LoVo (cell line): ENCODE measurements at regions not wholly inside any gene's neighbourhood (a gene's known extent, or its start where the extent isn't known, plus 50 kb on each side); places are given as distances from the start of the nearest gene placed in this dataset.
A peak's percentile ranks its signal among the peaks of the same experiment; 100 is the strongest.

Experiments used
- DNase-seq: peaks from one replicate; pipeline ENCODE4 v3.0.0-alpha.2; 2016; ENCODE audit warnings: low spot score

DNA sequence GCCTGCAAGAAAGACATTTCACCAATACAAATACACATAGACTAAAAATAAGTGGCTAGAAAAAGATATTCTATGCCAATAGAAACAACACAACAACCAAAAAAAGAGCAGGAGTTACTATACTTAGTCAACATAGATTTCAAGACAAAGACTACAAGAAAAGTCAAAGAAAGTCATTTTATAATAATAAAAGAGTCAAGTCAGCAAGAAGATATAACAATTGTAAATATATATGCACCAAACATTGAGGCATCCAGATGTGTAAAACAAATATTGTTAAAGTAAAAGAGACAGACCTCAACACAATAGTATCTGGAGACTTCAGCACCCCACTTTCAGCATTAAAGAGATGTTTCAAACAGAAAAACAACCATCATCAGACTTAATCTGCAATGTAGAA lies 104.6 kb downstream of the AMY1C start:
- DNase-seq, result no peak

DNA sequence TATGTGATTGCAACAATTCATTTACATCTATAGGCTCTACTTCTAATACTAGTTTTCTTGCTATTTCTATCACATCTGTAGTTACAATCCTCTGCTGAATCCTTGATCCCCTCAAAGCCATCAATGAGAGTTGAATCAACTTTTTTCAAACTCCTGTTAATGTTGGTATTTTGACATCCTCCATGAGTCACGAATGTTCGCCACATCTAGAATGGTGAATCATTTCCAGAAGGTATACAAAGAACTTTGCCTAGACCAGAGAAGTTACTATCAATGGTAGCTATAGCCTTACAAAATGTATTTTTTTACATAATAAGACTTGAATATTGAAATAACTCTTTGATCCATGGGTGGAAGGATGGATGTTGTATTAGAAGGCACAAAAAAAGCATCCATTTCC lies 110.0 kb downstream of the AMY1C start:
- no peak for DNase-seq

DNA sequence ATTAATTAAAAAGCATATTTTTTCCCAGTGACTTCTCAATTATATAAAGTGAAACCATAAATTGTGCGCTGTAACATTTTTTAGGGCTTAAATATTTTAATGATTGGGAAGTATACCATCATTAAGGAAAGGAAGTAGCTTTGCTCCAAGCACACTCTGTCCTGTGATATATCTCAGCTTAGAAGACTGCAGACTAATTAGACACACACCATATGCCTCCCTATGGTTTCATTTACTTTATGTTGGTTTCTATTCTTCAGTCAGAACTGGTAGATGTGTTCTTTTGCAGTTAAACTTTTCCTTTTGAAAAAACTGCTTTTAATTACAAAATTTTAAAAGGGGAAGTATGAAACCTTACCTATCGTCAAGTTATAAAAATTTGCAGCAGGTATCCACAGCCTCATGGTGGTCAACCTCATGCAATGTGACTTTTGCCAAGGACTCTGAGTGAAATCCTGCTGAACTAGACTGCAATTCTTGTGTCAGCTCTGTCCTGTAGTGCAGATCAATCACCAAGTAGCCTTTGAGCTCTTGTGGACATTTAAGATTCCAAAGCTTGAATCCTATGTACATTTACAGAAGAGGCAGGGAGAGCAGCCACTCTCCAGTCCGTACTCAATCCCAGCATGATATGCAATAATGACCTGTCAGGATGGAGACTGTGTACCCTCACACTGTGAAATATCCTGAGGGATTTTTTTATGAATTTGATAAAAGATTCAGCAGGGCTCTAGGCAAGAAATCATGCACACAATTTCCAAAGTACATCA lies 149.1 kb downstream of the AMY1C start:
- no peak for DNase-seq

DNA sequence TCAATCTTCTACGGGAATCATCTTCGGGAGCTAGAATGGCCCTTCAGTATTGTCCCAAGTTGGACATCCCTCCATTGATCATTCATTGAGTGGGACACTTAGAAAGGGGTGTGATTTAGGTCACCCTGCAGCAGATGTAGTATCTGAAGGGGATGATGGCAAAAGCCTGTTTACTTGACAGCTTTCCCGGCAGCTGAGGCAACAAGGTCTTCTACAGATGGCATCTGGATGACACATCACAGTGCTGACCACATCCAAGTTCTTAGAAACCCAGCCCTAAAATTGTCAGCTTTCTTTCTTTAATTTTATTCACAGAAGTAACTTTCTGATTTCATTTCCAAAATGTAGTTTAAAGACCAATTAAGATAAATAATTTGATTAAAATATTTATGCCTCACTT lies 150.3 kb downstream of the AMY1C start:
- DNase-seq, result no peak

DNA sequence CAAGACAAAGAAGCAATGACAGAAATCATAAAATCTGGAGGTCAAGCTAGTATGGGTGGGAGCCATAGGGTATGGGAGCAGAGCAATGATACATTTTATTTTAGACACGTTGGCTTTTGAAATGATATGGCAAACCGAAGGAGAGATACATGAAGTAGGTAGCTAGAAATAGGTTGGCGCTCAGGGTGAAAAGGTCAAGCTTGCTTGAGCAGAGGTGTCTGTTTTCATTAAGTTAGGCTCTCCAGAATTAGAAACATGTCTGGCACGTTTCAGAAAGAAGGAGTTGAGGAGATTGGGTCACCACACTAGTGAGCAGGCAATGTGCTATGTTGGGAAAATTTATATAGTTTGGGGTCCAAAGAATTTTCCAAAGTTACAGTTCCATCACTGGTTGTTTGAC lies 151.4 kb downstream of the AMY1C start:
- DNase-seq, result no peak

DNA sequence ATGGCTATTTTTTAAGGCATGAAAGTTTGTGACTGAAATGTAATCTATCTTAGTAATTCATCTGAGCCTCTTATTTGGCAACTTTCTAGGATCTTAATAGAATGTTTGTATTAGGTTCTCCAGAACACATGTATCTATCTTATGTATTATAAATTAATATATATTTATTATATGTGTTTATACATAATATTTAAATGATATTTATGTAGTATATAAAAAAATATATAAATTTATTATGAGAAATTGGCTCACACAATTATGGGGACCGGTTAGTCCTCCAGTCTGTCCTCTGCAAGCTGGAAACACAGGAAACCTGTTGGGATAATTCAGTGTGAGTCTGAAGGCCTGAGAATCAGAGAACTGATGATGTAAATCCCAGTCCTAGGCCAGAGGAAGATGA lies 155.7 kb downstream of the AMY1C start:
- DNase-seq, result no peak

DNA sequence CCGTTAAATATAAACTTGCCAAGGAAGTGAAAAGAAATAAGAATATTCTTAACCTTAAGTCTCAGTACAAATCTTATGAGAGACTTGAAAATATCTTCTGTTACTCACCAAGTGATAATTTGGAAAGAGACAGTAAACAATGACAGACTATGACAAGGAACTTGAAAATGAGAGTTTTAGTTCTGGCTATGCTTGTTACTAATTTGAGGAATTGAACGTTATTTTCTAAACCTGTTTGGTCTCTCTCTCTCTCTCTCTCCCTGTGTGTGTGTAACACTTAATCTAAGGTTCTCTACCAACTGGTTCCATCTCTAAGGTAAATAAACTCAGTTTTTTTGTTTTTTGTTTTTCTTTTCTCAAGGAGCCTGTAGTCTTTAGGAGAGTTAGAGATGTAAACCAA lies 161.8 kb downstream of the AMY1C start:
- DNase-seq, result no peak

DNA sequence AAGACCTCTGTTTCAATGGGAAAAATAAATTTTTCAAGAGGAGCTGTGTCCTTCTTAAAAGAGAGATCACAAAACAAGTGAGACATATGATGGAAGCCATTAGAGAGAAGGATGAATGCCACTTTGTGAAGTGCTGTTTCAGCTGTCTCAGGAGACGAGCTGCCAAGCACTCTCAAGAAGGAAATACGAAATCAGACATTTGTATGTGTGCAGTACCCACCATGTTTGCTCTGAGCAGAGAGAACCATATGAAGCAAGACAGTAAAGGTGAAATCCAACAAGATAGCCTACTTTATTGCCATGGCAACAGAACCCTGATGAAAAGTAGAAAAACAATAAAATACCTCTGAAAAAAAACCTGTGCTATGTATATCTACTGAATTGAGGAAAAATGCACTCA lies 168.1 kb downstream of the AMY1C start:
- no peak for DNase-seq

DNA sequence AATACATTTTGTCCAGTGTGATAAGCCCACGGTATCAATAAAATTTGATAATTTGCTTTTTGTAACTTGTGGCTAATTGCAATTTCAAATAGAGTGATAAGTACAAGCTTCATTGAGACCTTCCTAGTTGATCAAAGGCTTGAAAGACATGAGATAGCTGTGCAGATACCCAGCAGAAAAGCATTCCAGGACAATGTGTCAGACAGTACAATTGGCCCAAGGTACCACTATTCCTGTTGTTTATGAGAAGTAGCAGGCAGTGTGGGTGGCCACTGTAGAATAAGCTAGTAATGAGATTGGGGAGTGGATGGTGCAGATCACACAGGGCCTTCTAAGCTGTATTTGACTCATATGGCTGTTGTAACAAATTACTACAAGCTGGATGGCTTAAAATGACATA lies 182.2 kb downstream of the AMY1C start:
- no peak for DNase-seq

DNA sequence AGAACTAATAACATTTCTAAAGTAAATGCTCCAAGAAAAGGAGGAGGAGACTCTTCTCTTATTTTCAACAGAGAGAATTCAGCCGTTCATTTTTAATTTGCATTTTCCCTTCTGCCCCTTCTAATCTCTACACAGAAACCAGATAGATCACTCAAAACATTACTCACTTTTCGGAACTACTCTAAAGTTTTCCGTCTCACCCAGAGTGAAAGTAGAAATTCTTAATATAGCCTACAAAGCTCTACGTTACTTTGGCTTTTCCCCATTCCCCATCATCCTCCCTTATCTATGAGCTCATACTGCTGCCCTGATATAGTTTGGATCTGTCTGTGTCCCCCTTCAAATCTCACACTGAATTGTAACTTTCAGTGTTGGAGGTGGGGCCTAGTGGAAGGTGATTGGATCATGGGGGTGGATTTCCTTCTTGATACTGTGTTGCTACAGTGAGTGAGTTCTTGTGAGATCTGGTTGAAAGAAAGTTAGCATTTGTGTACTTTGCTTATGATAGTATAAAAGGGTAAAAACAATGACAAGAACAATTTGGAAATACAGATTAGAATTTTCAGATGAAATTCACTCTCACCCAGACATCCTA lies 188.2 kb downstream of the AMY1C start:
- DNase-seq, result no peak

DNA sequence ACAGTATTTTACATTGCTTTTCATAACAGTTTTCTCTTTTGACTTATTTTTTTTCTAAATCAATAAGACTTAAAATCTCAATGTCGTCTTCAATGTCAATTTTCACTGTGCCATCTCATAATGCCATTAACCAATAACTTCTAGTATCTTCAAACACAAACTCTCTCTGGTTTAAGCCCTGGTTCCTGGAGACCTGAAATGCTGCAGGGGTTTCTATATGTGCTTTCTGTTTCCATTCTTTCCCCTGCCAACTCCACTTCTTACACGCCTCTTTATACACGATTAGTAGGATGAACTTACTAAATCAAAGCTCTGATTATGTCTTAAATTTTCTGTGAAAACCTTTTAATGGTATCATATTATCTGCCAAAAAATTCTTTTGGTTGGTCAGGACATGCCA lies 191.4 kb downstream of the AMY1C start:
- no peak for DNase-seq

DNA sequence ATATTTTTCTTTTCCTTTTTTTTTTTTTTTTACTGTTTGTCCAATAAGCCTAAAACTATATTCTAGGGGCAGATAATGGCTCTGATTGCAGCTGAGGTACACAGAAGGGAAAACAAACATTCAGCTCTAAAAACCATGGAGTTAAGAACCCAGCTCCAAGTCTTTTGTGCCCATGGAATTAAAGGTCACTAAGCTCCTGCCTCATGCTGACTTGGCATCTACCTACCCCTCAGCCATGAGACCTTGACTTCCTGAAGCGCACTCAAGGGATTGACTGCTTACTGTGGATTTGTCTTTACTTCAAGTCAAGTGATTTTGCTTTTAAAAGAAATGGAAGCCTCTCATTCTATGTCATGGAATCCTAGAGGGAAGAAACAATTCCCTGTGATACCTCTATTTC lies 192.3 kb downstream of the AMY1C start:
- DNase-seq, result no peak

DNA sequence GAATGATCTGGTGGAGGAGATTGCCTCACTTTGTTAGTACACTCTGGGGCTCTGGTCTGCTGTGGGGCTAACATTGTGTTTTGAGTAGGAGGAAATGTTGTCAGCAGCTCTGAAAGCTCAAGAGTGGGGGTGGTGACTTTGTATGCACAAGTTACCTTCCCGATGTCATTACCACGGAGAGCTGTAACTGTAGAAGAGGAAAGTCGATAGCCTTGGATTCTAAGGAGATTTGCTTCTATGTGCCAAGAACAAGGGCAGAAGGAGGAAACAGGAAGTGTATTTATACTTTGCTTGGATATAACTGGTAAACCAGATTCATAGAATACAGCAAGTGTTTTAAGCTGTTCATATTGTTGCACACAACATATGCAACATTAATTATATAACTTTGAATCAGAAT lies 196.1 kb downstream of the AMY1C start:
- DNase-seq, result no peak

DNA sequence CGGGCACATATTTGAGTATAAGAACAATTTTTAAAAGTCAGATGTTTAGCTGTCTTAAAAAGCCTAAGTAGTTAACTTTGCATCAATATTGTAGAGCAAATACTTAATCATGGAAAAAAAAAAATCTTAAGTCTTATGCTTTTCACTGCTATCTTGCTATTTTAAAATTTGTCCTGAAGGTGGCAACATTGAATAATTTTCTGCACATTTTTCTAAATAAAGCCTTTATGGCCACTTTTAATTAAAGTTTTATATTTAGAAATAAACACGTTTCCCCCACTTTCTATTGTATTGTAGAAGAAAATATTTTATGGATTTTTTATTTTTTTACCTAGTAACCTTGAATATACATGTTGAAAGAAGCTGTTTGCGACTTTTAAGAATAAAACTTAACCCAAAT lies 198.8 kb downstream of the AMY1C start:
- DNase-seq, result peak; percentile 12

DNA sequence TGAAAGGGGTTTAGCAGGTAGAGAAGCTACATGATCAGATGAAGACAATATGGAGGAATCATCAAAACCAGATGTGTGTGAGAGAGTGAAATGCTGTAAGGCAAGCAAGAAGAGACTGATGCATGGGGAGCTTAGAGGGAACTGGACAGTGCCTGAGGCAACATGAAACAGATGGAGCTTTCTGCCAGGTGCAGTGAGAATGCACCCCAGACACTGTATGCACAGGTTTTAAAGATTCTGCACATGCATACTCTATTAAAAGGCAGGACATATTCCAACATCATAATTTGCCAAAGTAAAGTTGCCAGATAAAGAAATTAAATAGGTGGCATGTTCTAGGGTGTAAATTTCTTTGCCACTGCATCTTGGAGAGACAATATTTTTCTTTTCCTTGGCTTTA lies 200.1 kb downstream of the AMY1C start:
- DNase-seq, result no peak

DNA sequence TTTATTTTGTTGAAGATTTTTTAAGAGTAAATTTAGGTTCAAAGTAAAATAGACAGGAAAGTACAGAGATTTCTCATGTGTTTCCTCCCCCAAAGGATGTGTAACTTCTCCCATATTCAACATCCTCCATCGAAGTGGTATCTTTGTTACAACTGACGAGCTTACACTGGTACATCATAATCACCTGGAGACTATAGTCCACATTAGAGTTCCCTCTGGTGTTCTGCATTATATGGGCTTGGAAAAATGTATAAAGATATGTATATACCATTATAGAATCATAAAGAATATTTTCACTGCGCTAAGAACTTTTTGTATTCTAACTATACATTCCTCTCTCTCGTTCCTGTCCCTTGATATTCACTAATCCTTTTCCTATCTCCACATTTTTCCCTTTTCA lies 203.7 kb downstream of the AMY1C start:
- no peak for DNase-seq

DNA sequence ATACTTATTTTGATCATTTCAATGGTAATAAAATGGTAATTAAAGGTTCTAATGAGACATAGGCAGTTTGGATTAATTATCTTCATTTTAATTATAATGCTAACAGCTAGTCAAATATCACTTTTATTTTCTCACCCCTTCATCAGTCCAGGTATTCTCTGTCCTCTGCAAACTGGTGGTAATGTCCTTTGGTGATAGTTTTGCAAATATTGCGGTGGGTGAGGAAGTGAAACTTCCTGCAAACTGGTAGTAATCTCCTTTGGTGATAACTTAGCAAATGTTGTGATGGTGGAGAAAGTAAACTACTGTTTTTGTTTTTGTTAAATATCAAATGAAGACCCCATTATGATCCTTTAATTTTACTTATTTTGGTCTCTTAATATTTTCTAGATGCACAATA lies 209.0 kb downstream of the AMY1C start:
- no peak for DNase-seq

DNA sequence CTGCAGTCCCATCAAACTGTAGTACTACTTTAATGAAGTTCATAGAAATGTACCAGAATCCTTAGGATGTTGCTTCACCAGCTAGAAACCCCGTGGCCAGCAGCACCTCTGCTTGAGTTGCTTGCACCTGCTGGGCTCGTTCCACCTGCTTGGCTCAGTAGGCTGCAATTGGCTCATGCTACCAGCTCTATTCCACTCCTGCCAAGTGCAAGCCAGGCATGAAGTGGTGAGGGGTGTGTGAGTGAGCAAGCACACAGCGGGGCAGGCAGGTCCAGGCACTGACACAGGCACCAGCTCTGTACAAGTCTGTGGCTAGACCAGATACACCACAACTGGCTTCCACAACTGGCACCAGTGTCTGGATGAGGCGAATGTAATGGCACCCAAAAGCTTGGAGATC lies 209.9 kb downstream of the AMY1C start:
- no peak for DNase-seq

DNA sequence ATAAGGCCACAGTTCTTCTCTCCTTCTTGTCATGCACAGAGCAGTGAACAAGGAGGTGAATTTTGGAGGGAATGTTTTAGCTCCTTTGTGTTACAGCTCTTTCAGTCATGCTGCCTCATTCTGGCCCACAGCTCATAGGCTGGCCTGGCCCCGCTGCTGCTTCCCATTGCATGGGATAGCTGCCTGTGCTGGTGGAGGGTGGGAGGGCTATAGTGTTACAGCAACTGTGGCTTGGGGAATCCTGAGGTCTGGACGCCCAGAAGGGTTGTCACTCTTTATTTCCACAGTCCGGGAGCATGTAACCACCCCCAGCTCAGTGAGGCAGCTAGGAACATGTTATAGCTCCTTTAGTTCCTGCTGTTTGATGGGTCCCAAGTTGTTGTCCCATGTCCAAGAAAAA lies 210.3 kb downstream of the AMY1C start:
- no peak for DNase-seq

DNA sequence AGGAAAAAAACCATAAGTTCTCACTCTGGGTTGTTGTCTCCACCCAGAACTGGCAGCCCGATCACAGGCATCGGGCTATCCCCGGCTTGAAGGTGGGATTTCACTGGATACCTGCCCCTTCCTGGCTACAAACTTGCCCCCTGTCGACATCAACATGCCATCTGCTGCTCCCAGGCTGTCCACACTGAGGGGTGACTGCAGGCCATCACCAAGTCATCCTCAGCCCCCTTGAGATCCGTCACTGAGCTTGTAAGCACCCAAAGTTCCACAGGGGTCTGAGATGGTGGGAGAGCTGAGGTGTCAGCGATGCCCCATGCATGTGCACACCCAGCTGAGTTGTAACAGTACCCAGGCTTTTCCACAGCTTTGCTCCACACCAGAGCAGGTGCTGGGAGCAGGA lies 211.0 kb downstream of the AMY1C start:
- DNase-seq, result no peak

DNA sequence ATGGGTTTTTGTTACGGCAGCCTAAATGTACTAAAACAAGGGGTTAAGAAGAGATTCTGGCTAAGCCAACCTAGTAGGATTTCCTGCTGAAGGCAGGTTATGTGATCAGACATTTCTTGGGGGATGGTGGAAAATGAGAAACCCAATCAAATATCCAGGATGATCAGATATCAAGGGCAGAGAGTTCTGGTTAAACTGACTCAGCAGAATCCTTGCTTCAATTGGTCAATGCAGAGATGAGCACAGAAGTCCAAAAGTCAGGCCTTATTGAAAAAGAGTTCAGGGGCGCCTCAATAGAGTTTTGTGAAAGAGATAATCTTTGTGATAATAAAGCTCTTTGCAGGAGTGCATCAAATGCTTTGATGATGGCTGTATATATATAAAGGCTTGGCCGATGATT lies 237.1 kb downstream of the AMY1C start:
- no peak for DNase-seq

DNA sequence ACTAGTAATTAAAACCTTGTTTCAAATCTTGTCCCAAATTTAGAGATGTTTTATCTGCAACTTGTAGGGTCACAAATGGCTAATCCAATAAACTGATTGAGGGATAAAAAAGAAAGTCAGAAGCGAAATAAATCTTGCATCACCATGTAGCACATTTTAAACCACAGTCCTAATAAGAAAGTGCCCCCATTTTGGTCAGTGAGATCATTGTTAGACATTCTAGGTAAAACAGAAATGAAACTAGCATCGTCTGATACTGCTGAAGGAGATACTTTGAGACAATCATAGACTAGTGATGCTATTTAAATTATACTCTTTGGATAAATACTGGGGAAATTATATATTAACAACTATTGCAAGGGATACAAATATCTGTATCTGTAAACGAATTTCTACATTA lies 247.9 kb downstream of the AMY1C start:
- DNase-seq, result no peak

DNA sequence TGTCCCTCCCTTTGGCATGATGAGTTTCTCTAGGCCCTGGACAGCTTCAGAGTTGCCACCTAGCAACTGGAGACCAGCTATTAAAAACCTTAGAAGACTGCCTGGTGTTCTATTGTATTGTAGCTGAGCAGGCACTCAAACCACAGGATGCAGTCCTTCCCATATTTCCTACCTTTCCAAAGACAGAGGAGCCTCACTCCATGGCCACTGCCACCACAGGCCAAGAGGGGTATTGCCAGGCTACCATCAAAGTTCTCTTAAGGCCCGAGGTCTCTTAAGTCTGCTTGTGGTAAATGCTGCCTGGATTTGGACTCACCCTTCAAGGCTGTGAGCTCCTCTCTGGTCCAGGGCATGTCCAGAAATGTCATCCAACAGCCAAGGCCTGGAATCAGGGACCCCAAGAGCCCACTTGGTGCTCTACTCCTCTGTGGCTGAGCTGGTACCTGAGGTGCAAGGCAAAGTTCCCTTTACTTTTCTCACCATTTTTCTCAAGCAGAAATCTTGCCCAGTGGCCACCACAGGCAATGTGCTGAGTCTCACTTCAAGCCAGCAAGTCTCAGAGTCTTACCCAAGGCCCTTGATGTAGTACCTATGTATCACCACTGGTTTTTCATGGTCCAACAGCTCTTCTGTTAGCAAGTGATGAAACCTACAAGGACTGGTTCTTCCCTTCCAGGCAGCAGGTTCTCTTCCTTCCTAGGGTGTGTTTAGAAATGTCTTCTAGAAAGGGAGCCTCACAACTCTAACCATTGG lies 269.4 kb downstream of the AMY1C start:
- DNase-seq, result no peak

DNA sequence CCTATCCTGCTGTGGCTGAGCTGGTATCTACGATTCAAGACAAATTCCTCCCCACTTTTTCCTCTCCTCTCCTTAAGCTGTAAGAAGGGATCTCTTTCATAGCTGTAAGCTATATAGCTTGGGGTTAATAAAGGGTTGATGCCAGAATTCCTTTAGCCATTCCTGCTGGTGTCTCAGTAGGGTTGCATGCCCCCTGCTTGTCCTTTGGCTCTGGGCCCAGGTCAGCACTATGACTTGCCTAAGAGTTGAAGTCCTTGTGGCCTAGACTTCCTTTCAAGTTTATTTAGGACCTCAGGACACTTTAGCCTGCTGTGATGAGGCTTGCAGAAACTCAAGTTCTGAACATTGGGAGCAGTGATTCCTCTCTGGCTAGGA lies 270.0 kb downstream of the AMY1C start:
- DNase-seq, result no peak
